ENCODE measurements at regions not wholly inside any gene's neighbourhood (a gene's known extent, or its start where the extent isn't known, plus 50 kb on each side); places are given as distances from the start of the nearest gene placed in this dataset.

- no peak for TF ChIP-seq POLR2A (IDR thresholded peaks at IDR 0.05)
- TF ChIP-seq, protein P1, sequence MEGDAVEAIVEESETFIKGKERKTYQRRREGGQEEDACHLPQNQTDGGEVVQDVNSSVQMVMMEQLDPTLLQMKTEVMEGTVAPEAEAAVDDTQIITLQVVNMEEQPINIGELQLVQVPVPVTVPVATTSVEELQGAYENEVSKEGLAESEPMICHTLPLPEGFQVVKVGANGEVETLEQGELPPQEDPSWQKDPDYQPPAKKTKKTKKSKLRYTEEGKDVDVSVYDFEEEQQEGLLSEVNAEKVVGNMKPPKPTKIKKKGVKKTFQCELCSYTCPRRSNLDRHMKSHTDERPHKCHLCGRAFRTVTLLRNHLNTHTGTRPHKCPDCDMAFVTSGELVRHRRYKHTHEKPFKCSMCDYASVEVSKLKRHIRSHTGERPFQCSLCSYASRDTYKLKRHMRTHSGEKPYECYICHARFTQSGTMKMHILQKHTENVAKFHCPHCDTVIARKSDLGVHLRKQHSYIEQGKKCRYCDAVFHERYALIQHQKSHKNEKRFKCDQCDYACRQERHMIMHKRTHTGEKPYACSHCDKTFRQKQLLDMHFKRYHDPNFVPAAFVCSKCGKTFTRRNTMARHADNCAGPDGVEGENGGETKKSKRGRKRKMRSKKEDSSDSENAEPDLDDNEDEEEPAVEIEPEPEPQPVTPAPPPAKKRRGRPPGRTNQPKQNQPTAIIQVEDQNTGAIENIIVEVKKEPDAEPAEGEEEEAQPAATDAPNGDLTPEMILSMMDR (IDR thresholded peaks at IDR 0.05), result no peak
Measured at GRCh38 chr9:2955575-2955974, 111.7 kb upstream of the PUM3 start.

Measured in lower leg skin (tissue), 3 donors.